Trophoblast cell (in vitro differentiated cells and primary cell): ENCODE measurements at regions not wholly inside any gene's neighbourhood (a gene's known extent, or its start where the extent isn't known, plus 50 kb on each side); places are given as distances from the start of the nearest gene placed in this dataset.

Experiments
- DNase-seq, 2 donors: peaks; one replicate each; pipeline ENCODE4 v3.0.0-alpha.2; 2016
- H2AFZ ChIP-seq: 2 replicates; pipeline ENCODE4 v1.6.1; 2013; ENCODE audit warnings: low read length, moderate library complexity, mild to moderate bottlenecking; ENCODE audit not compliant: insufficient read depth, poor library complexity
- H2AK5ac ChIP-seq: 2 replicates; pipeline ENCODE4 v1.6.1; 2013; ENCODE audit warnings: mild to moderate bottlenecking, low read length
- H2BK120ac ChIP-seq: 2 replicates; pipeline ENCODE4 v1.6.1; 2013; ENCODE audit warnings: low read length, mild to moderate bottlenecking, moderate library complexity; ENCODE audit not compliant: insufficient read depth, poor library complexity
- H2BK12ac ChIP-seq: 2 replicates; pipeline ENCODE4 v1.6.1; 2013; ENCODE audit warnings: mild to moderate bottlenecking, low read length, moderate library complexity
- H2BK5ac ChIP-seq: 2 replicates; pipeline ENCODE4 v1.6.1; 2013; ENCODE audit warnings: low read length, low read depth, moderate library complexity, mild to moderate bottlenecking; ENCODE audit not compliant: poor library complexity
- H3K14ac ChIP-seq: 2 replicates; pipeline ENCODE4 v1.6.1; 2013; ENCODE audit warnings: mild to moderate bottlenecking, low read length
- H3K18ac ChIP-seq: 2 replicates; pipeline ENCODE4 v1.6.1; 2013; ENCODE audit warnings: mild to moderate bottlenecking, low read length
- H3K23ac ChIP-seq: 2 replicates; pipeline ENCODE4 v1.6.1; 2013; ENCODE audit warnings: low read length
- H3K27ac ChIP-seq: 2 replicates; pipeline ENCODE4 v1.5.1; 2013; ENCODE audit warnings: low read depth, mild to moderate bottlenecking, inconsistent platforms, low read length, moderate library complexity
- H3K27me3 ChIP-seq: 2 replicates; pipeline ENCODE4 v1.6.1; 2013; ENCODE audit warnings: inconsistent platforms, mild to moderate bottlenecking, low read length, moderate library complexity; ENCODE audit not compliant: insufficient read depth
- H3K36me3 ChIP-seq, 2 experiments: 1 replicate in 1 of 2; 2 replicates in 1 of 2; pipeline ENCODE4 v1.6.1; 2013; ENCODE audit warnings: low read length in 2 of 2, mild to moderate bottlenecking in 2 of 2, moderate library complexity in 1 of 2; ENCODE audit not compliant: insufficient read depth in 2 of 2, control insufficient read depth in 1 of 2
- H3K4ac ChIP-seq: 2 replicates; pipeline ENCODE4 v1.6.1; 2013; ENCODE audit warnings: low read depth, mild to moderate bottlenecking, low read length, moderate library complexity
- H3K4me1 ChIP-seq, 2 experiments: 1 replicate in 1 of 2; 2 replicates in 1 of 2; pipeline ENCODE4 v1.6.1; 2013; ENCODE audit warnings: low read length in 2 of 2, mild to moderate bottlenecking in 2 of 2, moderate library complexity in 1 of 2; ENCODE audit not compliant: insufficient read depth in 2 of 2, control insufficient read depth in 1 of 2
- H3K4me2 ChIP-seq: 2 replicates; pipeline ENCODE4 v1.6.1; 2013; ENCODE audit warnings: inconsistent platforms, mild to moderate bottlenecking, low read length, moderate library complexity
- H3K4me3 ChIP-seq: 2 replicates; pipeline ENCODE4 v1.5.1; 2013; ENCODE audit warnings: mild to moderate bottlenecking, low read depth, low read length, inconsistent platforms
- H3K79me1 ChIP-seq: one replicate; pipeline ENCODE4 v1.6.1; 2013; ENCODE audit warnings: low read length
- H3K79me2 ChIP-seq: 2 replicates; pipeline ENCODE4 v1.6.1; 2013; ENCODE audit warnings: low read length, mild to moderate bottlenecking; ENCODE audit not compliant: control insufficient read depth, insufficient read depth, poor library complexity
- H3K9ac ChIP-seq: 2 replicates; pipeline ENCODE4 v1.6.1; 2013; ENCODE audit warnings: mild to moderate bottlenecking, low read length
- H3K9me3 ChIP-seq: 2 replicates; pipeline ENCODE4 v1.6.1; 2013; ENCODE audit warnings: low read depth, mild to moderate bottlenecking, control low read depth, inconsistent platforms, low read length; ENCODE audit not compliant: insufficient read depth
- H4K12ac ChIP-seq: 2 replicates; pipeline ENCODE4 v1.6.1; 2013; ENCODE audit warnings: low read depth, mild to moderate bottlenecking, low read length, moderate library complexity
- H4K8ac ChIP-seq: 2 replicates; pipeline ENCODE4 v1.6.1; 2013; ENCODE audit warnings: low read depth, mild to moderate bottlenecking, low read length, moderate library complexity
- H4K91ac ChIP-seq: one replicate; pipeline ENCODE4 v1.6.1; 2013; ENCODE audit warnings: low read depth, mild to moderate bottlenecking, low read length, moderate library complexity
- WGBS: extraction: QIAGEN DNeasy Blood & Tissue Kit; methylation state at CpG from one replicate; pipeline ENCODE4 v1.1.7; 2013; ENCODE audit warnings: missing lambda C conversion rate; ENCODE audit not compliant: insufficient read length, insufficient coverage; ENCODE audit errors: extremely low coverage; 5-methylcytosine and 5-hydroxymethylcytosine counted together

DNA sequence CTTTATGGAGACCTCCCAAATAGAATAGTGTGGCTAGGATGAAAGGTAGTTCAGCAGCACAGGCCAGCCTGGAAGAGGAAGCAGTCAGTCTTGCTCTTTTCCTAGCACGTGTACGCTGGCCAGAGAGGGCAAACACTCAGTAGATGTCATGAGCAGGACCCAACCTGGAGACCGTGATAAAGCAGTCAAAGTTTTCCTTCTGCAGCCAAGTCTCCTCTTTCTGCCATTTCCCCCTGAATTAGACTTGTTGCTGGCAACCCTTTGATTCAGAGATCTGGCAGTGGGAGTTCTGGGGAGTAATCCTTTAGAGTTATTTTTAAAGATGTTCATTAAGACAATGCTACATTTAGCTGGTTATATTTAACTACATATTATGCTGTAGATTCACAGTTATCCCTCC lies 183.7 kb downstream of the EXOC5 start:
- no peak for DNase-seq
- Histone ChIP-seq H4K12ac (no peak overlapping the region), H3K4me1 (no peaks in the 10 kb centered on the region), H3K4ac (no peak overlapping the region), H3K27ac (no peak overlapping the region), H2BK12ac (no peak overlapping the region), H3K14ac (no peak overlapping the region), H3K4me3 (no peak overlapping the region), H3K9ac (no peak overlapping the region), H3K79me1 (no peaks in the 10 kb centered on the region), H3K79me2 (no peaks in the 10 kb centered on the region), H3K36me3 (no peaks in the 10 kb centered on the region), H2BK120ac (no peak overlapping the region), H3K23ac (no peak overlapping the region), H2BK5ac (no peak overlapping the region), H4K8ac (no peak overlapping the region), H3K4me2 (no peak overlapping the region), H3K27me3 (no peaks in the 10 kb centered on the region), H2AFZ (no peak overlapping the region), H3K9me3 (no peaks in the 10 kb centered on the region), H4K91ac (no peak overlapping the region), H2AK5ac (no peak overlapping the region), H3K18ac (no peak overlapping the region)
- no CpG with 5 or more reads among the region's 3 CpGs for WGBS

DNA sequence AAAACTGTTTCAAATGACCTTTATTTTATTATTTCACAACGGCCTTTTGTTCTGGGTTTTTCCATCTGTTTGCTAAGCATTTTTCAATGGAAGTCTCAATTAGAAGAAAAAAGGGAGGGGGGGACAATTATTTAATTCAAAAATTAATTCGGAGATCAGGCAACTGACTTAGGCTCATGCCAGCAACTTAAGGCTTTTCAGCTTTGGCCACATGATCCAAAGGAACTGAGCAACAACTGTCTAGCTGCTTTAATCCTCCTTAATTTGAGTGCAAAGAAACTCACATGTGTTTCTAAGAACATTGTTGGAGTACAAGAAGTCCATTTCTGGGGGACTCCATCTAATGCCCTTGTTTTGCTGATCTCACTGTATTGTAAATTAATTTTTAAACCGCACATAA lies 188.0 kb downstream of the EXOC5 start:
- Histone ChIP-seq H3K79me1 (no peaks in the 10 kb centered on the region), H3K18ac (no peak overlapping the region), H3K9me3 (no peaks in the 10 kb centered on the region), H2BK5ac (no peak overlapping the region), H3K27ac (no peak overlapping the region), H3K4me1 (no peaks in the 10 kb centered on the region), H3K27me3 (no peaks in the 10 kb centered on the region), H2BK120ac (no peak overlapping the region), H2AFZ (no peak overlapping the region), H4K91ac (no peak overlapping the region), H3K79me2 (no peaks in the 10 kb centered on the region), H3K23ac (no peak overlapping the region), H3K4ac (no peak overlapping the region), H3K36me3 (no peaks in the 10 kb centered on the region), H3K4me3 (no peak overlapping the region), H3K9ac (no peak overlapping the region), H3K4me2 (no peak overlapping the region), H4K8ac (no peak overlapping the region), H4K12ac (no peak overlapping the region), H2AK5ac (no peak overlapping the region), H2BK12ac (no peak overlapping the region), H3K14ac (no peak overlapping the region)
- DNase-seq, result no peak
- WGBS, result no CpG with 5 or more reads among the region's 3 CpGs

DNA sequence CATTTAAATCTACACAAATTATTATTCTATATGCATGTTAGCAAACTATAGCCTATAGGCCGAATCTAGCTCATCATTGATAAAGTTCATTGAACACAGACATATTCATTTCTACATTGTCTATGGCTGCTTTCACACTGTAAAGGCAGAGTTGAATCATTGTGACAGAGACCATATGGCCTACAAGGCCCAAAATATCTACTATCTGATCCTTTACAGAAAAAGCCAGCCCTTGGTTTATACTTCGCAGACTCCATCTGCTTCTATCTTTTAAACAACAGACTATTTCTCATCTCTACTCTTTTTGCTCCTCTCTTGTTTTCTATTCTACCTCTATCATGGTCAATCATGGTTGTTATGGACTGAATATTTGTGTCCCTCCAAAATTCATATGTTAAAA lies 190.7 kb downstream of the EXOC5 start:
- no CpG with 5 or more reads among the region's 2 CpGs for WGBS

DNA sequence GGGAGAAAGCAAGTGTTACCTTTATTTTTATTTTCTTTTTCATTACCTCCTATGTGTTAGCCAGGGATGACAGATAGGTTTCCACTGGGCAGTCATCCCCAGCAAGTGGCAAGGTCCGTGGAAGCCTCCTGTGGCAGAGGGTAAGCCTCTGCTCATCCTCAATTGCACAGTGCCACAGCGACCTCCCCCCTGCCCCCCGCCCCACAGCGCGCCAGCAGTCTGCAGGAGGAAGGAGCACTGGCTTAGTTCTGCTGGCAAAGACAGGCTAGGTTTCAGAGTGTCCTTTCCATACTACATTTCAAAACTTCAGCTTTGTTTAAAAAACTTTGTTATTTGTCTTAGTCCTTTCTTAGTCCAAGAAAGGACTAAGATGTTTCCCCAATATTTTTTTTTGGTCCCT lies 194.7 kb downstream of the EXOC5 start:
- Histone ChIP-seq H3K4me3 (no peak overlapping the region), H3K14ac (no peak overlapping the region), H3K27ac (no peak overlapping the region), H3K9me3 (no peaks in the 10 kb centered on the region), H3K79me2 (no peaks in the 10 kb centered on the region), H3K18ac (no peak overlapping the region), H4K8ac (no peak overlapping the region), H3K4me1 (no peaks in the 10 kb centered on the region), H4K12ac (no peak overlapping the region), H3K4ac (no peak overlapping the region), H3K23ac (no peak overlapping the region), H3K36me3 (no peaks in the 10 kb centered on the region), H2BK5ac (no peak overlapping the region), H2BK120ac (no peak overlapping the region), H2AFZ (no peak overlapping the region), H3K9ac (no peak overlapping the region), H3K79me1 (no peaks in the 10 kb centered on the region), H3K27me3 (no peaks in the 10 kb centered on the region), H2AK5ac (no peak overlapping the region), H4K91ac (no peak overlapping the region), H3K4me2 (no peak overlapping the region), H2BK12ac (no peak overlapping the region)
- no CpG with 5 or more reads among the region's 5 CpGs for WGBS
- DNase-seq, result no peak

More for the DNA sequence above, 190.7 kb downstream of the EXOC5 start:
- H3K9ac ChIP-seq, result no peak overlapping the region
- no peak overlapping the region for H2AFZ ChIP-seq
- H3K4me2 ChIP-seq, result no peak overlapping the region
- H3K23ac ChIP-seq, result no peak overlapping the region
- no peak overlapping the region for H3K4me3 ChIP-seq
- H3K27me3 ChIP-seq, result no peaks in the 10 kb centered on the region
- no peaks in the 10 kb centered on the region for H3K79me1 ChIP-seq
- H2BK120ac ChIP-seq, result no peak overlapping the region
- no peaks in the 10 kb centered on the region for H3K4me1 ChIP-seq
- H3K27ac ChIP-seq, result no peak overlapping the region
- H3K14ac ChIP-seq, result no peak overlapping the region
- no peak overlapping the region for H3K4ac ChIP-seq
- no peak overlapping the region for H4K91ac ChIP-seq
- no peak for DNase-seq
- H3K18ac ChIP-seq, result no peak overlapping the region
- H2AK5ac ChIP-seq, result no peak overlapping the region
- no peak overlapping the region for H2BK5ac ChIP-seq
- H2BK12ac ChIP-seq, result no peak overlapping the region
- H3K36me3 ChIP-seq, result no peaks in the 10 kb centered on the region
- no peaks in the 10 kb centered on the region for H3K9me3 ChIP-seq
- H4K8ac ChIP-seq, result no peak overlapping the region
- H3K79me2 ChIP-seq, result no peaks in the 10 kb centered on the region
- no peak overlapping the region for H4K12ac ChIP-seq
